NCI-H2196 treated with DMSO at 0.1 percent for 48 hours (cell line): ENCODE measurements at regions not wholly inside any gene's neighbourhood (a gene's known extent, or its start where the extent isn't known, plus 50 kb on each side); places are given as distances from the start of the nearest gene placed in this dataset.
"Not testable (repeated sequence)": the region's sequence is repeated elsewhere in the genome, so short reads cannot be mapped to it uniquely, and the experiment has no call there.

Experiments
- DNase-seq: peaks from one replicate; lab custom pipeline; 2025; ENCODE audit not compliant: unreplicated experiment; lab: John Stamatoyannopoulos, UW

GRCh38 chr9:19895578-19895977 is 106.7 kb upstream of the SLC24A2 start:
- DNase-seq, result not testable (repeated sequence)

DNA sequence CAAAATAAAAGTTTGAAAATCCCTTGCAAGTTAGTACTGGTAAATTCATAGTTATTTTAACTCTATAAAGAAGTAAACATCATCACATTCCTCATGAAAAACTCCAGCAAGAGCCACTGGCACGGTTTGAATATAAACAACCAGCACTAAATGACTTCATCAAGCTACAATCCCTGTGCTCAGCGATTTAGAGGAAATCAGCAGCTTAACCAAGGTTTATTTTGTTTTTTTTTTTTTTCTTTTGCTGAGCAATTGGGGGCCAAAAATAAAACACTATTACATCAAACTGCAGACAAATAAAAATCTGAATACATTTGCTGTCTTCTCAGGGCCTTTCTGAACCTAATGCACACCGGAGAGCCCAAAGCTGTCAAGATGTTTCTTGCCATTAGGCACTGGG is 106.2 kb upstream of the SLC24A2 start:
- no peak for DNase-seq

DNA sequence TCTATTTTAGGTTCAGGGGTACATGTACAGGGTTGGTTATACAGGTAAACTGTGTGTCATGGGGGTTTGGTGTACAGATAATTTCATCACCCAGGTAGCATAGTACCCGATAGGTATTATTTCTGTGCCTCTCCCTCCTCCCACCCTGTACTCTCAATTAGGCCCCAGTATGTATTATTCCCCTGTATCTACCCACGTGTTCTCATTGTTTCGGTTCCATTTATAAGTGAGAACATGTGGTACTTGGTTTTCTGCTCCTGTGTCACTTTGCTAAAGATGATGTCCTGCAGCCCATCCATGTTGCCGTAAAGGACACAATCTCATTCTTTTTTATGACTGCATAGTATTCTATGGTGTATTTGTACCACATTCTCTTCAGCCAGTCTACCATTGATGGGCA is 96.8 kb upstream of the SLC24A2 start:
- no peak for DNase-seq

GRCh38 chr9:19879062-19879461 is 90.2 kb upstream of the SLC24A2 start:
- DNase-seq, result no peak

DNA sequence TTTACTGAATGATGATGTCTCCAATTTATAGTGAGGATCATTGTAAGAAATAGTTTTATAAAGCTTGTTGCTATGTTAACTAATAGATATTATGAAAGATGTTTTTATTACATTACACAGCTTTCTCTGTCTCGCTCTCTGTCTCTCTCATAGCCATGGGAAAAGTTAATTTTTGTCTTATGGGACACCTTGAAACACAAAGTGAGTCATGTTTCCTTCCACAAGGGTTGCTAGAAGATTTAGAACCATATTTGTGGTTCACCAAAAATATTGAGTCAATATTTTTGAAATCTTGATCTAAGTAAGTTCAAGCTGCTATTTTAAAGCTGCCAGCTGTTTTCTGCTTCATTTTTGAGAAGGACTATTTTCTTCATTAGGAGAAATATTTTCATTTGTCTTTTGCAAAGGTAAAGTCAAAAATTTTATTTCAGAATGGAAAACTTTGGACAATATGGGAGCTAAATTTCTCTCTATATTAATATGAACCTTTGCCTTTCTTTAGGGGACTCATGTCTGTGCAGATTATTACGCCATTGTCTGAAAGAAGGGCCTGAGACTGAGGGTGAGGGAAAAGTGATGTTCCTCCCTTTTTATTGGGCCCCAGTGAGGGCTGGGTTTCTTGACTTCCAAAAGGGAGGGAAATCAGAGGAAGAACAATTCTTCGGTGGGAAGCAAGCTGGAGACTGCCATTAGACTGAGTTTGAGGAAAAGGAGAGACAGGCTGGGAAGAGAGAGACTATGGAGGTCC is 87.9 kb upstream of the SLC24A2 start:
- no peak for DNase-seq

DNA sequence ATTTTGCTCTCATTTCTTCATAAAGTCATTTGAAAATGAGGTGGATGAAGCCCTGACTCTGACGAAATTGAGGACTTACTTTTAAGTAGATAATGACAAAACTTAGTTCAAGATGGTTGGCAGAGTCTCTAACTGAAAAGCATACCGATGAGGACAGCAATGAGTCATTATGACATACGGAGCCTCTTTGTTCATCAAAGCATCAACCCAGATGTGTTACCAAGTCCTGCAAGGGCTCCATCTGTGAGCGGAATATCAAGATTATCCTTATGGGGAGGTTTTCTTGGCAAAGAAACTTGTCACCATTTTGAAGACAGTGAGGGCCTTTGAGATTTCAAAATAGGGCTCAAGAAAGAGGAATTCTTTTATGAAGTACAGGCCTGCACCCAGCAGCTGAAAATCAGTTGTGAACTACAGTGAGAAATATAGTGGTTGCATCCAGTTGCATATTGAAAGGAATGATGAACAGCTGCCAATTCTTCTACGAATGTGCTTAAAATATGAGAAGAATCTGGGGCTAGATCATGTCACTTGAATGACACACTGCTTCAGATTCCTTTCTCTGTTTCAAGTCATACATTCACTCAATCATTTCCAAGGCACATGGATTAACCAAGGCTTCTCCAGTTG is 86.6 kb upstream of the SLC24A2 start:
- DNase-seq, result no peak

DNA sequence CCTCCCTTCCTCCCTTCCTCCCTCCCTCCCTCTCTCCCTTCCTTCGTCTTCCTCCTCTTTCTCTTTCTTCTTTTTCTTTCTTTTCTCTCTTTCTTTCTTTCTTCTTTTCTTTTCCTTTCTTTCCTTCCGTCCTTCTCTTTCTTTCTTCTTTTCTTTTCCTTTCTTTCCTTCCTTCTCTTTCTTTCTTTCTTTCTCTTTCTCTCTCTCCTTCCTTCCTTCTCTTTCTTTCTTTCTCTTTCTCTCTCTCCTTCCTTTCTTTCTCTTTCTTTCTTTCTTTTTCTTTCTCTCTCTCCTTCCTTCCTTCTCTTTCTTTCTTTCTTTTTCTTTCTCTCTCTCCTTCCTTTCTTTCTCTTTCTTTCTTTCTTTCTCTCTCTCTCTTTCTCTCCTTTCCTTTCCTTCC is 84.4 kb upstream of the SLC24A2 start:
- not testable (repeated sequence) for DNase-seq

- no peak for DNase-seq
These were observed 82.2 kb upstream of the SLC24A2 start for GRCh38 chr9:19870988-19871387.

- DNase-seq, result no peak
These were observed 52.1 kb upstream of the SLC24A2 start for GRCh38 chr9:19840953-19841352.
